Right lobe of liver (tissue), 6 donors: ENCODE measurements at regions not wholly inside any gene's neighbourhood (a gene's known extent, or its start where the extent isn't known, plus 50 kb on each side); places are given as distances from the start of the nearest gene placed in this dataset.

Source experiments
- ATAC-seq, 4 donors: fragments of 200-7000 bp; cut with Tn5 transposase; one replicate each; pipeline ENCODE4 v1.9.1; 2020; ENCODE audit warnings: mild to moderate bottlenecking in 4 of 4, moderate library complexity in 4 of 4
- DNase-seq, 3 donors: peaks; one replicate each; pipeline ENCODE4 v3.0.0-alpha.2; 2020
- H3K27ac ChIP-seq, 3 donors: fragments of 200-600 bp; one replicate each; pipeline ENCODE4 v1.8.0; 2022
- H3K27me3 ChIP-seq, 2 donors: fragments of 200-600 bp; one replicate each; pipeline ENCODE4 v1.8.0; 2022
- H3K36me3 ChIP-seq, 4 donors: fragments of 200-600 bp; sonication (generic) in 1 of 4; one replicate each; pipeline versions ENCODE4 v1.5.1 to v1.8.0; 2017 to 2022; ENCODE audit warnings: control low read depth in 1 of 4
- H3K4me1 ChIP-seq, 4 donors: fragments of 200-600 bp; sonication (generic) in 1 of 4; one replicate each; pipeline versions ENCODE4 v1.5.1 to v1.8.0; 2017 to 2022; ENCODE audit warnings: control low read depth in 1 of 4
- H3K4me3 ChIP-seq, 3 donors: fragments of 200-600 bp; one replicate each; pipeline ENCODE4 v1.8.0; 2022
- H3K9me3 ChIP-seq, 4 donors: fragments of 200-600 bp; sonication (generic) in 1 of 4; one replicate each; pipeline versions ENCODE4 v1.5.1 to v1.8.0; 2017 to 2022; ENCODE audit warnings: control low read depth in 1 of 4
- CTCF ChIP-seq, 4 donors: fragments of 200-600 bp in 3 of 4; fragments of 450-650 bp in 1 of 4; IDR thresholded peaks; one replicate each; pipeline versions ENCODE4 v1.5.1 to v1.8.0; 2016 to 2022; ENCODE audit warnings: antibody characterized with exemption in 4 of 4, mild to moderate bottlenecking in 2 of 4
- POLR2A ChIP-seq: fragments of 450-650 bp; IDR thresholded peaks from one replicate; pipeline ENCODE4 v1.6.1; 2017; ENCODE audit warnings: antibody characterized with exemption, mild to moderate bottlenecking
- WGBS: methylation state at CpG from one replicate; pipeline ENCODE4 v1.1.6; 2018; ENCODE audit warnings: low coverage, low lambda C conversion rate; ENCODE audit not compliant: insufficient coverage; ENCODE audit errors: missing lambda C conversion rate; 5-methylcytosine and 5-hydroxymethylcytosine counted together
- intact Hi-C, 2 donors: fragments of 100-400 bp; cut with DNase I; formaldehyde crosslinking; loops; one replicate each; pipeline versions ENCODE4 v1.11.2 to v1.14.1; 2022
- donor health status: DM: no; HTN: yes; CAD: no.
- donor health status: DM: no; HTN: no; CAD: no.
- donor health status: DM: no; HTN: no; CAD: no.
- donor health status: DM: no; HTN: yes; CAD: no.
- donor health status: DM: no; HTN: yes; CAD: no.

DNA sequence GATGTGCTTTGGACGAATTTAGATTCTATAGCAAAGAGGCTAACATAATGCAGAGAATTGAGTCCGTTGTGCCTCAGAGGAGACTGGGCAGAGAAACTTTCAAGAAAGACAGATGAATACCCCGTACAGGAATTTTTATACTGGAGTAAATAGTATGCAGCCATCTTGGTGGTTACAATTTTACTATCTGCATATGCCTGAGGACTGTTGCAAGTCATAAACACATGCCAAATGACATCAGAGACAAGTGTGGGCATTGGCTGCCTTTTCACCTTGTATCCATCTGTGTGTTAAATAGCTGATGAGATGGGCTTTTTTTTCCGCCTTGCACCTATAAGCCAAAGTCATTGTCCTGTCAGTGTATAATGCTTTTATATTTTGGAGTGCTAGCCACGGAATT is 267.5 kb upstream of the SP4 start:
- WGBS, result 48% methylated on average over 4 of the region's 5 CpGs
- Histone ChIP-seq H3K4me1 (no peaks in the 10 kb centered on the region), H3K4me3 (no peak overlapping the region), H3K27ac (no peak overlapping the region), H3K27me3 (no peaks in the 10 kb centered on the region), H3K9me3 (no peaks in the 10 kb centered on the region), H3K36me3 (no peaks in the 10 kb centered on the region)
- DNase-seq (no peak), ATAC-seq (no peak)
- TF ChIP-seq CTCF (IDR thresholded peaks at IDR 0.05) (no peak), POLR2A (no peak)
- intact Hi-C loops, result no loop called here

GRCh38 chr7:21167942-21168341 is 259.9 kb upstream of the SP4 start:
- intact Hi-C loops, result no loop called here
- TF ChIP-seq CTCF (IDR thresholded peaks at IDR 0.05) (no peak), POLR2A (no peak)
- Histone ChIP-seq H3K9me3 (no peaks in the 10 kb centered on the region), H3K36me3 (no peaks in the 10 kb centered on the region), H3K4me3 (no peak overlapping the region), H3K27me3 (peaks cover 0 to 6% of the 10 kb centered on the region in 2 donors), H3K4me1 (no peaks in the 10 kb centered on the region), H3K27ac (no peak overlapping the region)
- WGBS, result 83% methylated on average over 2 of the region's 2 CpGs
- ATAC-seq (no peak), DNase-seq (no peak)

GRCh38 chr7:21169667-21170580 is 258.0 kb upstream of the SP4 start:
- ATAC-seq, result no peak
- no peak overlapping the region for H3K27ac ChIP-seq
- H3K4me1 ChIP-seq, result no peaks in the 10 kb centered on the region
- no peak overlapping the region for H3K4me3 ChIP-seq
- H3K36me3 ChIP-seq, result no peaks in the 10 kb centered on the region
- no peak for DNase-seq
- peaks cover 0 to 6% of the 10 kb centered on the region in 2 donors for H3K27me3 ChIP-seq
- TF ChIP-seq CTCF (IDR thresholded peaks at IDR 0.05) (no peak), POLR2A (no peak)
- intact Hi-C loops, result no loop called here
- 28% methylated on average over 26 of the region's 30 CpGs for WGBS
- no peaks in the 10 kb centered on the region for H3K9me3 ChIP-seq

- WGBS, result 49% methylated on average over 4 of the region's 6 CpGs
- ATAC-seq (no peak), DNase-seq (no peak)
- intact Hi-C loops, result no loop called here
- Histone ChIP-seq H3K27me3 (peaks cover 0 to 6% of the 10 kb centered on the region in 2 donors), H3K9me3 (no peaks in the 10 kb centered on the region), H3K36me3 (no peaks in the 10 kb centered on the region), H3K27ac (no peak overlapping the region), H3K4me1 (no peaks in the 10 kb centered on the region), H3K4me3 (no peak overlapping the region)
- no peak for TF ChIP-seq POLR2A
- TF ChIP-seq CTCF (IDR thresholded peaks at IDR 0.05), result no peak
These were observed 255.1 kb upstream of the SP4 start for GRCh38 chr7:21172800-21173199.
